ENCODE measurements at regions not wholly inside any gene's neighbourhood (a gene's known extent, or its start where the extent isn't known, plus 50 kb on each side); places are given as distances from the start of the nearest gene placed in this dataset.

DNA sequence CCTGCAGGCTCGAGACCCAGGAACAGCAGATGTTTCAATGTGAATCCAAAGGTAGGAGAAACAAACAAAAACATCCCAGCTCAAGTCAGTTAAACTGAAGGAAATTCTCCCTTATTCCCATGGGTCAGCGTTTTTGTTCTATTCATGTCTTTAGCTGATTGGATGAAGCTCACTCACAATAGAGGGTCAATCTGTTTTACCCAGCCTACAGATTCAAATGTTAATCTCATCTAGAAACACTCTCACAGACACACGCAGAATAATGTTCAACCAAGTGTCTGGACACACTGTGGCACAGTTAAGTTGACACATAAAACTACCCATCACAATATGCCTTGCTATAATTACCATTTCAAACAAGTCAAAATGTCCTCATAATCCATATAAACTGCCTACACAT is 180.6 kb upstream of the CDH8 start:
- Histone ChIP-seq H3K9me3 (ENCODE audit: control insufficient read depth, insufficient read depth, low read depth, low read length) (no peaks in the 10 kb centered on the region), H3K27ac (ENCODE audit: low read length) (no peak overlapping the region), H3K4me1 (ENCODE audit: control insufficient read depth, insufficient read depth, low read length) (no peaks in the 10 kb centered on the region), H3K4me3 (ENCODE audit: low read depth in 2 of 2, low read length in 2 of 2) (no peak overlapping the region), H3K36me3 (ENCODE audit: control insufficient read depth, insufficient read depth, low read length) (no peaks in the 10 kb centered on the region), H3K27me3 (ENCODE audit: control insufficient read depth, insufficient read depth, low read length) (no peaks in the 10 kb centered on the region)
- ATAC-seq: no peak
- ChIA-PET CTCF (no interaction called here), POLR2A (no interaction called here)
- TF ChIP-seq, protein P1, sequence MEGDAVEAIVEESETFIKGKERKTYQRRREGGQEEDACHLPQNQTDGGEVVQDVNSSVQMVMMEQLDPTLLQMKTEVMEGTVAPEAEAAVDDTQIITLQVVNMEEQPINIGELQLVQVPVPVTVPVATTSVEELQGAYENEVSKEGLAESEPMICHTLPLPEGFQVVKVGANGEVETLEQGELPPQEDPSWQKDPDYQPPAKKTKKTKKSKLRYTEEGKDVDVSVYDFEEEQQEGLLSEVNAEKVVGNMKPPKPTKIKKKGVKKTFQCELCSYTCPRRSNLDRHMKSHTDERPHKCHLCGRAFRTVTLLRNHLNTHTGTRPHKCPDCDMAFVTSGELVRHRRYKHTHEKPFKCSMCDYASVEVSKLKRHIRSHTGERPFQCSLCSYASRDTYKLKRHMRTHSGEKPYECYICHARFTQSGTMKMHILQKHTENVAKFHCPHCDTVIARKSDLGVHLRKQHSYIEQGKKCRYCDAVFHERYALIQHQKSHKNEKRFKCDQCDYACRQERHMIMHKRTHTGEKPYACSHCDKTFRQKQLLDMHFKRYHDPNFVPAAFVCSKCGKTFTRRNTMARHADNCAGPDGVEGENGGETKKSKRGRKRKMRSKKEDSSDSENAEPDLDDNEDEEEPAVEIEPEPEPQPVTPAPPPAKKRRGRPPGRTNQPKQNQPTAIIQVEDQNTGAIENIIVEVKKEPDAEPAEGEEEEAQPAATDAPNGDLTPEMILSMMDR (IDR thresholded peaks at IDR 0.05): no peak
- TF ChIP-seq, protein P2, sequence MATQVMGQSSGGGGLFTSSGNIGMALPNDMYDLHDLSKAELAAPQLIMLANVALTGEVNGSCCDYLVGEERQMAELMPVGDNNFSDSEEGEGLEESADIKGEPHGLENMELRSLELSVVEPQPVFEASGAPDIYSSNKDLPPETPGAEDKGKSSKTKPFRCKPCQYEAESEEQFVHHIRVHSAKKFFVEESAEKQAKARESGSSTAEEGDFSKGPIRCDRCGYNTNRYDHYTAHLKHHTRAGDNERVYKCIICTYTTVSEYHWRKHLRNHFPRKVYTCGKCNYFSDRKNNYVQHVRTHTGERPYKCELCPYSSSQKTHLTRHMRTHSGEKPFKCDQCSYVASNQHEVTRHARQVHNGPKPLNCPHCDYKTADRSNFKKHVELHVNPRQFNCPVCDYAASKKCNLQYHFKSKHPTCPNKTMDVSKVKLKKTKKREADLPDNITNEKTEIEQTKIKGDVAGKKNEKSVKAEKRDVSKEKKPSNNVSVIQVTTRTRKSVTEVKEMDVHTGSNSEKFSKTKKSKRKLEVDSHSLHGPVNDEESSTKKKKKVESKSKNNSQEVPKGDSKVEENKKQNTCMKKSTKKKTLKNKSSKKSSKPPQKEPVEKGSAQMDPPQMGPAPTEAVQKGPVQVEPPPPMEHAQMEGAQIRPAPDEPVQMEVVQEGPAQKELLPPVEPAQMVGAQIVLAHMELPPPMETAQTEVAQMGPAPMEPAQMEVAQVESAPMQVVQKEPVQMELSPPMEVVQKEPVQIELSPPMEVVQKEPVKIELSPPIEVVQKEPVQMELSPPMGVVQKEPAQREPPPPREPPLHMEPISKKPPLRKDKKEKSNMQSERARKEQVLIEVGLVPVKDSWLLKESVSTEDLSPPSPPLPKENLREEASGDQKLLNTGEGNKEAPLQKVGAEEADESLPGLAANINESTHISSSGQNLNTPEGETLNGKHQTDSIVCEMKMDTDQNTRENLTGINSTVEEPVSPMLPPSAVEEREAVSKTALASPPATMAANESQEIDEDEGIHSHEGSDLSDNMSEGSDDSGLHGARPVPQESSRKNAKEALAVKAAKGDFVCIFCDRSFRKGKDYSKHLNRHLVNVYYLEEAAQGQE (IDR thresholded peaks at IDR 0.05; ENCODE audit: insufficient read depth in 1 of 2, low read depth in 2 of 2, low read length in 1 of 2): no peak
- no peak for TF ChIP-seq POLR2AphosphoS5 (IDR thresholded peaks at IDR 0.05; ENCODE audit: low read depth, low read length)
- no peak for TF ChIP-seq TCF7L2 (IDR thresholded peaks at IDR 0.05; ENCODE audit: low read depth, low read length)
- no peak for TF ChIP-seq SIN3A (IDR thresholded peaks at IDR 0.05; ENCODE audit: borderline replicate concordance, insufficient read depth, low read depth, low read length)
- BruUV-seq (replicated peaks): no TSS peak
- no peak for DNase-seq (ENCODE audit: low read depth, low spot score)
- intact Hi-C loops (cut with micrococcal nuclease; ENCODE audit: unreplicated experiment) (no loop called here), in situ Hi-C loops (cut with HindIII; ENCODE audit: low pct_unique_long_range_greater_than_20kb, low sequenced_read_pairs) (no loop called here)

DNA sequence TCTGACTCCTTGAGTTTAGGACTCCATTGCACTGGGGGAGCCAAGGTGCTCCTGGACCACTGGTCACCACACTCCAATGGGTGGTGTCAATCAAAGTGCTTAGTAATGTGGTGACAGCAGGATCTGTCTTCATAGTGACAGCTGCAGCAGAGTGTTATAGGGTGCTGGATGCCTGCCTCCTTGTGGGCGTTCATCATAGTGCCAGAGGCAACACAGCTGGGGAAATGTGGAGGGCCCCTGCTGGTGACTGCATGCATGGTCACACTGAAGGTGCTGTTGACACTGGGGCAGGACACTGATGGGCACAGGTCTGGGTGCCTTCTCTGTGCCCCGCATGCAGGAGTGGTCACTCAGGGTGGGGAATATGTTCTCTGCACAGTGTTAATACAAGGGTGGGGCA is 177.5 kb upstream of the CDH8 start:
- Histone ChIP-seq H3K27me3 (ENCODE audit: control insufficient read depth, insufficient read depth, low read length) (no peaks in the 10 kb centered on the region), H3K4me3 (ENCODE audit: low read depth in 2 of 2, low read length in 2 of 2) (no peak overlapping the region), H3K4me1 (ENCODE audit: control insufficient read depth, insufficient read depth, low read length) (no peaks in the 10 kb centered on the region), H3K36me3 (ENCODE audit: control insufficient read depth, insufficient read depth, low read length) (no peaks in the 10 kb centered on the region), H3K27ac (ENCODE audit: low read length) (no peak overlapping the region), H3K9me3 (ENCODE audit: control insufficient read depth, insufficient read depth, low read depth, low read length) (no peaks in the 10 kb centered on the region)
- no TSS peak for BruUV-seq (replicated peaks)
- in situ Hi-C loops (cut with HindIII; ENCODE audit: low pct_unique_long_range_greater_than_20kb, low sequenced_read_pairs): no loop called here
- DNase-seq (ENCODE audit: low read depth, low spot score) (no peak), ATAC-seq (no peak)
- POLR2A ChIA-PET: no interaction called here
- TF ChIP-seq, protein P1 (IDR thresholded peaks at IDR 0.05): no peak
- TF ChIP-seq TCF7L2 (IDR thresholded peaks at IDR 0.05; ENCODE audit: low read depth, low read length) (no peak), POLR2AphosphoS5 (IDR thresholded peaks at IDR 0.05; ENCODE audit: low read depth, low read length) (no peak), SIN3A (IDR thresholded peaks at IDR 0.05; ENCODE audit: borderline replicate concordance, insufficient read depth, low read depth, low read length) (no peak)
- TF ChIP-seq, protein P2 (IDR thresholded peaks at IDR 0.05; ENCODE audit: insufficient read depth in 1 of 2, low read depth in 2 of 2, low read length in 1 of 2): no peak
- CTCF ChIA-PET: no interaction called here
- intact Hi-C loops (cut with micrococcal nuclease; ENCODE audit: unreplicated experiment): no loop called here
